SK-N-MC (cell line): ENCODE measurements at regions not wholly inside any gene's neighbourhood (a gene's known extent, or its start where the extent isn't known, plus 50 kb on each side); places are given as distances from the start of the nearest gene placed in this dataset.

Experiments
- DNase-seq: peaks from one replicate; pipeline ENCODE4 v3.0.0-alpha.2; 2011; ENCODE audit warnings: low read depth, low spot score
- H3K27ac ChIP-seq: fragments of 200-600 bp; sonication (generic); 2 replicates; pipeline ENCODE4 v1.5.1; 2016; ENCODE audit warnings: mixed run types
- H3K36me3 ChIP-seq: fragments of 200-600 bp; sonication (generic); 2 replicates; pipeline ENCODE4 v1.6.1; 2017; ENCODE audit warnings: antibody characterized with exemption, low read length, mixed read lengths; ENCODE audit not compliant: insufficient read depth
- H3K4me3 ChIP-seq: fragments of 200-600 bp; sonication (generic); 2 replicates; pipeline ENCODE4 v1.5.1; 2016
- H3K9ac ChIP-seq: fragments of 200-600 bp; sonication (generic); 2 replicates; pipeline ENCODE4 v1.8.0; 2017; ENCODE audit warnings: mixed run types, mixed read lengths; ENCODE audit not compliant: insufficient read length
- H3K9me3 ChIP-seq: fragments of 200-600 bp; sonication (generic); 2 replicates; pipeline ENCODE4 v1.6.1; 2017; ENCODE audit warnings: low read depth, mild to moderate bottlenecking, antibody characterized with exemption, low read length, moderate library complexity, mixed read lengths
- EZH2 ChIP-seq: fragments of 200-600 bp; sonication (generic); IDR thresholded peaks from one replicate; pipeline ENCODE4 v1.6.1; 2017; ENCODE audit warnings: antibody characterized with exemption
- FOXP2 ChIP-seq: optimal IDR thresholded peaks from 2 replicates; pipeline ENCODE3; 2011; ENCODE audit warnings: mild to moderate bottlenecking, moderate library complexity; ENCODE audit not compliant: insufficient read depth; ENCODE audit errors: extremely low read length, control extremely low read depth
- POLR2AphosphoS5 ChIP-seq: IDR thresholded peaks from 2 replicates; pipeline ENCODE4 v1.6.1; 2012; ENCODE audit warnings: mild to moderate bottlenecking, low read depth, low read length, borderline replicate concordance

DNA sequence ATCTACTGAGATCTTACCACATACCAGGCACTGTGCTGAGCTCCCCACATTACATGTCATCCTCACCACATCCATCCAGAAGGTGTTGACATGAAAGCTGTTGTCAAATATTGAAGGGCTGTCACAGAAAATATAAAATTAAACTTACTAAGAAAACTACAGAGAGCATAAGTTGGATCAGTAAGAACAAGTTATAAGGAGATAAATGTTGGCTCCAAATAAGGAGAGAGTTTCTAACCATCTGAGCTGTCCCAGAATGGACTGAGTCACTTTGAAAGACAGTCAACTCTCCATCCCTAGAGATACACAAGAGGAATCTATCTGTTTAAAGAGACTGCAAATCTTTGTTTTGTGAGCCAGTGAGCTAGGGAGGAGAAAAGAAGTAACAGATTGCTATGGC is 169.8 kb downstream of the DRD1 start:
- H3K36me3 ChIP-seq, result no peaks in the 10 kb centered on the region
- H3K27ac ChIP-seq, result no peak overlapping the region
- H3K9me3 ChIP-seq, result no peaks in the 10 kb centered on the region
- no peak overlapping the region for H3K9ac ChIP-seq
- no peak overlapping the region for H3K4me3 ChIP-seq
- TF ChIP-seq POLR2AphosphoS5, result no peak
- TF ChIP-seq FOXP2, result no peak
- no peak for TF ChIP-seq EZH2
- DNase-seq, result no peak

DNA sequence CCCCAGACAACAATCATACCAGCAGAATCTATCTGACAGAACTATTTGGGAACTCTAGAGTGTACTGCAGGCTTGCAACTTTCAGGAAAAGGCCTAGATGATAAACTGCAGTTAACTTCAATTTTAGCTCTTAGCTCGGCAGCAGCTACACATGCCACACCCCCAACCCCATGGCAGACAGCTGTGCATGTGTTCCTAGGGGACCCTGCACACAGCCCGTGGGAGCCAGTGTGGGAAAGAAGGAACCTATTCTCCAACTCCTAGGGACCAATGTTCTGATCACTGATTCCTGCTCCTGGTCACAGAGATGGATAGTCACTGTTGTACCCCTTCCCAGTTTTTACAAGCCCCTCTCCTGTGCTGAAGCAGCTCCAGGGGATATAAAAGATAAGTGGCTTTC is 179.6 kb downstream of the DRD1 start:
- Histone ChIP-seq H3K36me3 (no peaks in the 10 kb centered on the region), H3K9ac (no peak overlapping the region), H3K9me3 (no peaks in the 10 kb centered on the region), H3K4me3 (peak overlapping the region; percentile 40; the same call in 1 of the 2 replicates), H3K27ac (peak overlapping the region; percentile 82)
- TF ChIP-seq EZH2 (no peak), FOXP2 (no peak), POLR2AphosphoS5 (no peak)
- DNase-seq, result no peak

GRCh38 chr5:175263776-175264175 is 180.2 kb downstream of the DRD1 start:
- no peak overlapping the region for H3K9ac ChIP-seq
- no peak for TF ChIP-seq FOXP2
- no peak for TF ChIP-seq POLR2AphosphoS5
- no peak for TF ChIP-seq EZH2
- peak overlapping the region; percentile 82 for H3K27ac ChIP-seq
- DNase-seq, result peak; percentile 39
- H3K9me3 ChIP-seq, result no peaks in the 10 kb centered on the region
- H3K36me3 ChIP-seq, result no peaks in the 10 kb centered on the region
- peak overlapping the region; percentile 40; the same call in 1 of the 2 replicates for H3K4me3 ChIP-seq

- Histone ChIP-seq H3K27ac (no peak overlapping the region), H3K4me3 (no peak overlapping the region), H3K9me3 (no peaks in the 10 kb centered on the region), H3K9ac (no peak overlapping the region), H3K36me3 (no peaks in the 10 kb centered on the region)
- no peak for DNase-seq
- TF ChIP-seq EZH2, result no peak
- TF ChIP-seq FOXP2, result no peak
- TF ChIP-seq POLR2AphosphoS5, result no peak
Observed at GRCh38 chr5:175261526-175261925, 182.5 kb downstream of the DRD1 start.

- Histone ChIP-seq H3K36me3 (no peaks in the 10 kb centered on the region), H3K9me3 (no peaks in the 10 kb centered on the region), H3K27ac (no peak overlapping the region), H3K9ac (no peak overlapping the region), H3K4me3 (no peak overlapping the region)
- TF ChIP-seq POLR2AphosphoS5 (no peak), FOXP2 (no peak), EZH2 (no peak)
- DNase-seq, result no peak
Observed at GRCh38 chr5:175261037-175261436, 182.9 kb downstream of the DRD1 start.

DNA sequence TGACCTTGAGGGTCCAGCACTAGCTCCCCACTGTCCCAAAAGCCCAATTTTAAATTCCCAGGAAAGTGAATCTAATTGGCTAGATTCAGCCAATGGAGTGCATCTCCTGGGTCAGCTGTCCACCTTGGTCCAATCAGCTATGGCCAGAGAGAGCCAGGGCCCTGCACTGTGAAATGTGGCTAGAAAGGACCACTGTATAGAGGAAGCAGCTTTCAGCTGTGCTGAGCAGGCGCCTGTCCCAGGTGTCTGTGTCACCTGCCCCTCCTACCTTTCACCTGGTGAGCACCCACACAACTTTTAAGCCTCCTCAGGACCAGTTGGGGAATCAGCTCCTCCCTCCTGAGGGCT is 186.2 kb downstream of the DRD1 start:
- no peak for DNase-seq
- Histone ChIP-seq H3K36me3 (no peaks in the 10 kb centered on the region), H3K4me3 (no peak overlapping the region), H3K27ac (no peak overlapping the region), H3K9me3 (no peaks in the 10 kb centered on the region), H3K9ac (no peak overlapping the region)
- TF ChIP-seq FOXP2, result no peak
- TF ChIP-seq EZH2, result no peak
- TF ChIP-seq POLR2AphosphoS5, result no peak

- Histone ChIP-seq H3K9me3 (no peaks in the 10 kb centered on the region), H3K36me3 (no peaks in the 10 kb centered on the region), H3K4me3 (no peak overlapping the region), H3K27ac (no peak overlapping the region), H3K9ac (no peak overlapping the region)
- no peak for DNase-seq
- TF ChIP-seq POLR2AphosphoS5 (no peak), FOXP2 (no peak)
Observed at GRCh38 chr5:175257128-175257846, 186.7 kb downstream of the DRD1 start.

GRCh38 chr5:175254155-175254554 is 189.8 kb downstream of the DRD1 start:
- no peak overlapping the region for H3K27ac ChIP-seq
- no peak for DNase-seq
- H3K9ac ChIP-seq, result no peak overlapping the region
- H3K4me3 ChIP-seq, result no peak overlapping the region
- no peaks in the 10 kb centered on the region for H3K36me3 ChIP-seq
- no peaks in the 10 kb centered on the region for H3K9me3 ChIP-seq
- no peak for TF ChIP-seq POLR2AphosphoS5
- TF ChIP-seq EZH2, result no peak
- no peak for TF ChIP-seq FOXP2

DNA sequence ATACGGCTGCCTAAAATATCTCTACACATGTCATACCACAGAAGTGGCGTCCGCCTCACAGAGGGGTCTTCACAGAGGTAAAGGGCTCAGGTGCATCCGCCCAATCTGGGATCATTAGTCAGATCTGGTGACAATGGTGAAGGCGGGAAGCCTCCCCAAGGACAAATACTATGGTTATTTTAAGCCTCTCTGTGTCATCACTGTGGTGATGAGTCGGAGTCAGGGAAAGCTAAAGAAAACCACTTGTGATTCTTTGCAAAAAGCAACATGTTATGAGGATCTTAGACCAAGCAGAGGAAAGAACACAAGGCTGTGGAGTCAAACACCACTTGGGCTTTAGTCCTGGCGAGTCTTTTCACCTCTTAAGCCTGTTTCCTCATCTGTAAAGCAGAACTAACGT is 190.4 kb downstream of the DRD1 start:
- no peaks in the 10 kb centered on the region for H3K9me3 ChIP-seq
- TF ChIP-seq FOXP2, result no peak
- no peak for TF ChIP-seq POLR2AphosphoS5
- TF ChIP-seq EZH2, result no peak
- DNase-seq, result no peak
- no peaks in the 10 kb centered on the region for H3K36me3 ChIP-seq
- no peak overlapping the region for H3K4me3 ChIP-seq
- no peak overlapping the region for H3K27ac ChIP-seq
- no peak overlapping the region for H3K9ac ChIP-seq
